Mesenchymal stem cell (in vitro differentiated cells and primary cell): ENCODE measurements at regions not wholly inside any gene's neighbourhood (a gene's known extent, or its start where the extent isn't known, plus 50 kb on each side); places are given as distances from the start of the nearest gene placed in this dataset.

Source experiments
- DNase-seq: peaks from one replicate; pipeline ENCODE4 v3.0.0-alpha.2; 2013
- H2AFZ ChIP-seq: one replicate; pipeline ENCODE4 v1.6.1; 2013; ENCODE audit warnings: low read depth, mild to moderate bottlenecking, control low read depth, inconsistent platforms, low read length, moderate library complexity
- H2AK5ac ChIP-seq: 2 replicates; pipeline ENCODE4 v1.6.1; 2013; ENCODE audit warnings: low read length, moderate library complexity, mild to moderate bottlenecking, inconsistent platforms; ENCODE audit not compliant: severe bottlenecking
- H2BK120ac ChIP-seq: one replicate; pipeline ENCODE4 v1.6.1; 2013; ENCODE audit warnings: low read depth, mild to moderate bottlenecking, inconsistent platforms, low read length, moderate library complexity
- H2BK12ac ChIP-seq, 2 experiments: one replicate each; pipeline ENCODE4 v1.6.1; 2013; ENCODE audit warnings: inconsistent platforms in 2 of 2, low read length in 2 of 2, mild to moderate bottlenecking in 2 of 2, moderate library complexity in 2 of 2, control low read depth in 1 of 2
- H2BK15ac ChIP-seq: one replicate; pipeline ENCODE4 v1.6.1; 2013; ENCODE audit warnings: mild to moderate bottlenecking, low read depth, inconsistent platforms; ENCODE audit not compliant: poor library complexity, severe bottlenecking
- H2BK5ac ChIP-seq: 2 replicates; pipeline ENCODE4 v1.6.1; 2013; ENCODE audit warnings: low read depth, mild to moderate bottlenecking, low read length, control low read depth, inconsistent platforms; ENCODE audit not compliant: poor library complexity, severe bottlenecking
- H3K14ac ChIP-seq, 2 experiments: one replicate each; pipeline ENCODE4 v1.6.1; 2013; ENCODE audit warnings: inconsistent platforms in 2 of 2, low read length in 2 of 2, control low read depth in 1 of 2, mild to moderate bottlenecking in 1 of 2, moderate library complexity in 1 of 2
- H3K18ac ChIP-seq, 2 experiments: one replicate each; pipeline ENCODE4 v1.6.1; 2013; ENCODE audit warnings: inconsistent platforms in 2 of 2, low read length in 2 of 2, control low read depth in 1 of 2, low read depth in 1 of 2, mild to moderate bottlenecking in 1 of 2
- H3K23ac ChIP-seq, 2 experiments: one replicate each; pipeline ENCODE4 v1.6.1; 2013; ENCODE audit warnings: inconsistent platforms in 2 of 2, low read length in 2 of 2, mild to moderate bottlenecking in 2 of 2, moderate library complexity in 2 of 2, control low read depth in 1 of 2
- H3K27ac ChIP-seq: 2 replicates; pipeline ENCODE4 v1.5.1; 2013; ENCODE audit warnings: mild to moderate bottlenecking, moderate library complexity, low read length, control low read depth, inconsistent platforms; ENCODE audit not compliant: poor library complexity, severe bottlenecking
- H3K27me3 ChIP-seq, 2 experiments: 2 replicates each; pipeline versions ENCODE4 v1.6.1 to v1.7.0; 2013; ENCODE audit warnings: low read length in 2 of 2, mild to moderate bottlenecking in 2 of 2, moderate library complexity in 2 of 2, control low read depth in 1 of 2, inconsistent platforms in 1 of 2; ENCODE audit not compliant: control insufficient read depth in 1 of 2, insufficient read depth in 1 of 2
- H3K36me3 ChIP-seq, 2 experiments: 2 replicates each; pipeline versions ENCODE4 v1.6.1 to v1.7.0; 2013; ENCODE audit warnings: low read length in 2 of 2, control low read depth in 1 of 2, inconsistent platforms in 1 of 2, low read depth in 1 of 2, mild to moderate bottlenecking in 1 of 2; ENCODE audit not compliant: insufficient read depth in 2 of 2, control insufficient read depth in 1 of 2
- H3K4ac ChIP-seq, 2 experiments: one replicate each; pipeline ENCODE4 v1.6.1; 2013; ENCODE audit warnings: inconsistent platforms in 2 of 2, low read length in 2 of 2, mild to moderate bottlenecking in 2 of 2, moderate library complexity in 2 of 2, control low read depth in 1 of 2, low read depth in 1 of 2
- H3K4me1 ChIP-seq: 2 replicates; pipeline ENCODE4 v1.6.1; 2013; ENCODE audit warnings: low read depth, low read length, control low read depth; ENCODE audit not compliant: control insufficient read depth, insufficient read depth
- H3K4me2 ChIP-seq: 2 replicates; pipeline ENCODE4 v1.6.1; 2013; ENCODE audit warnings: low read length, mild to moderate bottlenecking, inconsistent platforms; ENCODE audit not compliant: poor library complexity, severe bottlenecking
- H3K4me3 ChIP-seq, 2 experiments: 2 replicates each; pipeline versions ENCODE4 v1.5.1 to v1.7.0; 2013; ENCODE audit warnings: low read length in 2 of 2, mild to moderate bottlenecking in 2 of 2, control low read depth in 1 of 2, low read depth in 1 of 2; ENCODE audit not compliant: insufficient read depth in 1 of 2
- H3K79me1 ChIP-seq: replicated peaks from 2 replicates; pipeline ENCODE4 v1.6.1; 2013; ENCODE audit warnings: mild to moderate bottlenecking, control low read depth, low read length, inconsistent platforms; ENCODE audit not compliant: poor library complexity, severe bottlenecking
- H3K9ac ChIP-seq: 2 replicates; pipeline ENCODE4 v1.7.0; 2013; ENCODE audit warnings: mild to moderate bottlenecking, low read length, moderate library complexity
- H3K9me3 ChIP-seq: 2 replicates; pipeline ENCODE4 v1.7.0; 2013; ENCODE audit warnings: mild to moderate bottlenecking, low read length; ENCODE audit not compliant: control insufficient read depth
- H4K8ac ChIP-seq: one replicate; pipeline ENCODE4 v1.6.1; 2013; ENCODE audit warnings: inconsistent platforms, mild to moderate bottlenecking, low read length, moderate library complexity
- H4K91ac ChIP-seq: one replicate; pipeline ENCODE4 v1.6.1; 2013; ENCODE audit warnings: mild to moderate bottlenecking, low read length, inconsistent platforms
- WGBS: methylation state at CpG from one replicate; pipeline ENCODE4 v1.1.7; 2013; ENCODE audit warnings: mixed read lengths; 5-methylcytosine and 5-hydroxymethylcytosine counted together

GRCh38 chr20:60168963-60169362 lies 210.7 kb downstream of the CDH26 start:
- Histone ChIP-seq H3K4ac (no peak overlapping the region), H2BK5ac (no peak overlapping the region), H2BK120ac (no peak overlapping the region), H3K4me2 (no peak overlapping the region), H4K91ac (no peak overlapping the region), H2BK15ac (no peak overlapping the region), H3K14ac (no peak overlapping the region), H3K4me3 (no peak overlapping the region), H2BK12ac (no peak overlapping the region), H3K36me3 (no peaks in the 10 kb centered on the region), H3K18ac (no peak overlapping the region), H3K9ac (no peak overlapping the region), H3K79me1 (no peaks in the 10 kb centered on the region), H3K23ac (no peak overlapping the region), H4K8ac (no peak overlapping the region), H3K4me1 (no peaks in the 10 kb centered on the region), H2AFZ (no peak overlapping the region), H3K9me3 (no peaks in the 10 kb centered on the region), H3K27me3 (peaks cover 0 to 2% of the 10 kb centered on the region in 2 experiments), H2AK5ac (no peak overlapping the region), H3K27ac (no peak overlapping the region)
- DNase-seq: no peak
- 76% methylated on average over 1 of the region's 1 CpG for WGBS

- no peaks in the 10 kb centered on the region for H3K36me3 ChIP-seq
- no peak overlapping the region for H4K8ac ChIP-seq
- H2AK5ac ChIP-seq: no peak overlapping the region
- H3K4ac ChIP-seq: no peak overlapping the region
- WGBS: 53% methylated on average over 3 of the region's 3 CpGs
- no peaks in the 10 kb centered on the region for H3K79me1 ChIP-seq
- no peak overlapping the region for H3K18ac ChIP-seq
- no peaks in the 10 kb centered on the region for H3K4me1 ChIP-seq
- H3K27me3 ChIP-seq: peaks cover 0 to 2% of the 10 kb centered on the region in 2 experiments
- no peak for DNase-seq
- no peak overlapping the region for H2BK5ac ChIP-seq
- no peak overlapping the region for H2BK12ac ChIP-seq
- no peak overlapping the region for H2BK120ac ChIP-seq
- H3K14ac ChIP-seq: no peak overlapping the region
- no peak overlapping the region for H2AFZ ChIP-seq
- H3K27ac ChIP-seq: no peak overlapping the region
- H3K9ac ChIP-seq: no peak overlapping the region
- no peak overlapping the region for H3K4me3 ChIP-seq
- H2BK15ac ChIP-seq: no peak overlapping the region
- H3K9me3 ChIP-seq: no peaks in the 10 kb centered on the region
- no peak overlapping the region for H3K4me2 ChIP-seq
- no peak overlapping the region for H4K91ac ChIP-seq
- no peak overlapping the region for H3K23ac ChIP-seq
These were observed 211.9 kb downstream of the CDH26 start for GRCh38 chr20:60170116-60170515.

GRCh38 chr20:60171313-60171712 lies 213.1 kb downstream of the CDH26 start:
- no peaks in the 10 kb centered on the region for H3K9me3 ChIP-seq
- no peak overlapping the region for H3K9ac ChIP-seq
- no peak overlapping the region for H3K4me3 ChIP-seq
- no peak overlapping the region for H3K14ac ChIP-seq
- H3K23ac ChIP-seq: no peak overlapping the region
- no peak overlapping the region for H2BK5ac ChIP-seq
- H3K4ac ChIP-seq: no peak overlapping the region
- H2BK15ac ChIP-seq: no peak overlapping the region
- no peak overlapping the region for H4K91ac ChIP-seq
- H3K4me2 ChIP-seq: no peak overlapping the region
- no peak overlapping the region for H2AFZ ChIP-seq
- no peaks in the 10 kb centered on the region for H3K4me1 ChIP-seq
- no peak overlapping the region for H2BK120ac ChIP-seq
- no peak overlapping the region for H3K27ac ChIP-seq
- no peak overlapping the region for H2BK12ac ChIP-seq
- no peaks in the 10 kb centered on the region for H3K36me3 ChIP-seq
- no peak overlapping the region for H2AK5ac ChIP-seq
- H3K18ac ChIP-seq: no peak overlapping the region
- H3K27me3 ChIP-seq: peaks cover 0 to 2% of the 10 kb centered on the region in 2 experiments
- no peak overlapping the region for H4K8ac ChIP-seq
- no peaks in the 10 kb centered on the region for H3K79me1 ChIP-seq
- no peak for DNase-seq

- H4K91ac ChIP-seq: no peak overlapping the region
- H3K18ac ChIP-seq: no peak overlapping the region
- H3K27ac ChIP-seq: no peak overlapping the region
- H2AK5ac ChIP-seq: no peak overlapping the region
- H4K8ac ChIP-seq: no peak overlapping the region
- WGBS: 73% methylated on average over 4 of the region's 4 CpGs
- no peak overlapping the region for H2BK5ac ChIP-seq
- no peak overlapping the region for H3K9ac ChIP-seq
- no peaks in the 10 kb centered on the region for H3K36me3 ChIP-seq
- no peak overlapping the region for H3K14ac ChIP-seq
- no peak overlapping the region for H3K23ac ChIP-seq
- H3K4ac ChIP-seq: no peak overlapping the region
- no peak overlapping the region for H2BK120ac ChIP-seq
- no peak overlapping the region for H2BK12ac ChIP-seq
- H3K9me3 ChIP-seq: no peaks in the 10 kb centered on the region
- H3K27me3 ChIP-seq: no peaks in the 10 kb centered on the region
- H3K79me1 ChIP-seq: no peaks in the 10 kb centered on the region
- H2AFZ ChIP-seq: no peak overlapping the region
- no peak overlapping the region for H2BK15ac ChIP-seq
- DNase-seq: no peak
- H3K4me2 ChIP-seq: no peak overlapping the region
- H3K4me1 ChIP-seq: no peaks in the 10 kb centered on the region
- H3K4me3 ChIP-seq: no peak overlapping the region
These were observed 213.5 kb downstream of the CDH26 start for GRCh38 chr20:60171738-60172137.
